GM12878 (cell line): ENCODE measurements at regions not wholly inside any gene's neighbourhood (a gene's known extent, or its start where the extent isn't known, plus 50 kb on each side); places are given as distances from the start of the nearest gene placed in this dataset.

Experiments used
- ATAC-seq: fragments of 200-7000 bp; cut with Tn5 transposase; 3 replicates; pipeline ENCODE4 v1.9.1; 2020; ENCODE audit warnings: mild to moderate bottlenecking, moderate library complexity
- BruUV-seq: library from RNA; stranded (reverse); fragments of 400-500 nt; replicated peaks from 2 replicates; lab custom pipeline; 2021; lab: Mats Ljungman, UMichigan
- CTCF ChIA-PET: fragments of 300-600 bp; sonication (Branson Sonifier 250); formaldehyde crosslinking; extraction: SDS; loops from one replicate; lab custom pipeline; 2021; ENCODE audit warnings: inconsistent platforms; lab: Yijun Ruan, JAX
- POLR2A ChIA-PET: fragments of 350-600 bp; formaldehyde crosslinking; extraction: SDS; loops from one replicate; lab custom pipeline; 2021; ENCODE audit warnings: inconsistent platforms; lab: Charles Lee
- RAD21 ChIA-PET: fragments of 300-600 bp; sonication (Branson Sonifier 250); formaldehyde crosslinking; loops from one replicate; lab custom pipeline; 2023; ENCODE audit warnings: antibody characterized with exemption; ENCODE audit not compliant: unreplicated experiment; lab: Charles Lee
- SMC1A ChIA-PET: fragments of 300-600 bp; sonication (Branson Sonifier 250); formaldehyde crosslinking; loops from one replicate; lab custom pipeline; 2023; ENCODE audit not compliant: unreplicated experiment, uncharacterized antibody; lab: Charles Lee
- DNase-seq: peaks from one replicate; pipeline ENCODE4 v3.0.0-alpha.2; 2011; ENCODE audit warnings: low read depth, low spot score
- FAIRE-seq: peaks from 3 replicates; lab custom pipeline; 2011; peaks lifted over from hg19 to GRCh38; lab: Jason Lieb, UNC
- H2AFZ ChIP-seq: 2 replicates; pipeline ENCODE4 v1.6.0; 2011; ENCODE audit warnings: low read depth, low read length, control low read depth; ENCODE audit not compliant: control insufficient read depth
- H3K27ac ChIP-seq: 2 replicates; pipeline ENCODE4 v1.5.1; 2011; ENCODE audit warnings: control low read depth; ENCODE audit not compliant: control insufficient read depth, insufficient read depth
- H3K27me3 ChIP-seq, 2 experiments: replicated peaks in 1 of 2; 2 replicates each; pipeline versions ENCODE4 v1.6.0 to v1.6.1; 2011; ENCODE audit warnings: low read length in 1 of 2; ENCODE audit not compliant: control insufficient read depth in 2 of 2, insufficient read depth in 2 of 2
- H3K36me3 ChIP-seq, 2 experiments: 2 replicates each; pipeline ENCODE4 v1.5.1; 2011; ENCODE audit warnings: low read length in 1 of 2; ENCODE audit not compliant: control insufficient read depth in 2 of 2, insufficient read depth in 2 of 2
- H3K4me1 ChIP-seq: 2 replicates; pipeline ENCODE4 v1.6.1; 2011; ENCODE audit warnings: mild to moderate bottlenecking, low read length, moderate library complexity, mixed read lengths; ENCODE audit not compliant: control insufficient read depth, insufficient read depth
- H3K4me2 ChIP-seq: 2 replicates; pipeline ENCODE4 v1.6.0; 2011; ENCODE audit warnings: control low read depth; ENCODE audit not compliant: control insufficient read depth, insufficient read depth
- H3K4me3 ChIP-seq: fragments of 200-600 bp; sonication (generic); 2 replicates; pipeline ENCODE4 v1.5.1; 2016
- H3K79me2 ChIP-seq: 2 replicates; pipeline ENCODE4 v1.6.0; 2011; ENCODE audit warnings: low read length; ENCODE audit not compliant: control insufficient read depth, insufficient read depth
- H3K9ac ChIP-seq: 2 replicates; pipeline ENCODE4 v1.8.0; 2011; ENCODE audit warnings: low read length, control low read depth, mixed read lengths; ENCODE audit not compliant: control insufficient read depth, insufficient read depth
- H3K9me3 ChIP-seq: replicated peaks from 3 replicates; pipeline ENCODE4 v1.5.1; 2011; ENCODE audit warnings: mild to moderate bottlenecking, low read length; ENCODE audit not compliant: control insufficient read depth, insufficient read depth
- H4K20me1 ChIP-seq: 2 replicates; pipeline ENCODE4 v1.6.0; 2011; ENCODE audit not compliant: control insufficient read depth, insufficient read depth
- CBX5 ChIP-seq: sonication (generic); IDR thresholded peaks from 2 replicates; pipeline ENCODE4 v1.6.1; 2016; ENCODE audit warnings: low read depth, moderate library complexity, mild to moderate bottlenecking, inconsistent platforms
- FOXM1 ChIP-seq: IDR thresholded peaks from 2 replicates; pipeline ENCODE4 v1.6.1; 2012; ENCODE audit warnings: low read depth, mild to moderate bottlenecking, inconsistent platforms, low read length, moderate library complexity
- GATAD2B ChIP-seq: fragments of 450-650 bp; conservative IDR thresholded peaks from 2 replicates; pipeline ENCODE4 v1.6.1; 2017; ENCODE audit warnings: low read depth, mild to moderate bottlenecking, moderate library complexity
- PAX8 ChIP-seq: fragments of 450-650 bp; IDR thresholded peaks from 2 replicates; pipeline ENCODE4 v1.6.1; 2017; ENCODE audit warnings: mild to moderate bottlenecking, moderate library complexity
- POU2F2 ChIP-seq: IDR thresholded peaks from 3 replicates; pipeline ENCODE4 v1.6.1; 2011; ENCODE audit warnings: low read depth, mild to moderate bottlenecking, low read length, borderline replicate concordance
- RCOR1 ChIP-seq: conservative IDR thresholded peaks from 2 replicates; pipeline ENCODE4 v1.6.1; 2012; ENCODE audit warnings: low read depth, low read length, improper control_type of control experiment
- RELA ChIP-seq: fragments of 450-650 bp; IDR thresholded peaks from 2 replicates; pipeline ENCODE4 v1.8.0; 2014; ENCODE audit warnings: borderline replicate concordance; ENCODE audit not compliant: partially characterized antibody
- SIX5 ChIP-seq: IDR thresholded peaks from 2 replicates; pipeline ENCODE4 v1.6.1; 2011; ENCODE audit warnings: mild to moderate bottlenecking, low read depth, low read length, moderate library complexity; ENCODE audit not compliant: severe bottlenecking
- SP1 ChIP-seq: IDR thresholded peaks from one replicate; pipeline ENCODE4 v1.6.1; 2011; ENCODE audit warnings: low read depth, low read length
- SREBF2 ChIP-seq: IDR thresholded peaks from 2 replicates; pipeline ENCODE4 v1.6.1; 2012; ENCODE audit warnings: mild to moderate bottlenecking, low read length
- TBL1XR1 ChIP-seq: IDR thresholded peaks from 2 replicates; pipeline ENCODE4 v1.6.1; 2012; ENCODE audit warnings: low read depth, low read length, improper control_type of control experiment
- ZBTB4 ChIP-seq: fragments of 450-650 bp; formaldehyde crosslinking; IDR thresholded peaks from 2 replicates; pipeline ENCODE4 v1.4.0; 2022; ENCODE audit warnings: mild to moderate bottlenecking, moderate library complexity
- ZNF384 ChIP-seq: IDR thresholded peaks from 2 replicates; pipeline ENCODE4 v1.6.1; 2012; ENCODE audit warnings: low read depth, mild to moderate bottlenecking, low read length, improper control_type of control experiment, borderline replicate concordance
- WGBS: methylation state at CpG from one replicate; pipeline ENCODE4 v1.1.6; 2016; ENCODE audit warnings: low lambda C conversion rate; ENCODE audit not compliant: insufficient replicate concordance, insufficient coverage; ENCODE audit errors: missing lambda C conversion rate; 5-methylcytosine and 5-hydroxymethylcytosine counted together
- in situ Hi-C: fragments of 300-500 bp; cut with MboI; formaldehyde crosslinking; loops from 9 replicates; pipeline ENCODE4 v1.14.3; 2018; ENCODE audit warnings: mixed read lengths
- intact Hi-C: fragments of 100-400 bp; cut with micrococcal nuclease; formaldehyde crosslinking; loops from one replicate; pipeline ENCODE4 v1.14.2; 2022; ENCODE audit not compliant: unreplicated experiment

GRCh38 chr18:64276311-64277090, 127.6 kb upstream of the LINC00305 start:
- no peak for ATAC-seq
- in situ Hi-C loops (no loop called here), intact Hi-C loops (no loop called here)
- whole genome bisulfite sequencing: 3% methylated on average over 5 of the region's 5 CpGs
- Histone ChIP-seq H3K4me3 (no peak overlapping the region), H3K4me2 (no peak overlapping the region), H3K36me3 (no peaks in the 10 kb centered on the region), H2AFZ (no peak overlapping the region), H3K27me3 (no peaks in the 10 kb centered on the region), H3K79me2 (no peaks in the 10 kb centered on the region), H3K27ac (no peak overlapping the region), H4K20me1 (no peaks in the 10 kb centered on the region), H3K9ac (no peak overlapping the region), H3K4me1 (no peaks in the 10 kb centered on the region), H3K9me3 (no peaks in the 10 kb centered on the region)
- no peak for TF ChIP-seq ZNF384
- TF ChIP-seq CBX5: no peak
- TF ChIP-seq POU2F2: no peak
- SMC1A ChIA-PET: interaction anchor here (0.5 to 1.6 kb wide), 2 partner anchors 24 to 318 kb away, joined by 3 to 4 read pairs; no protein-coding TSS in a partner anchor
- RAD21 ChIA-PET: interaction anchor here (0.5 kb wide), 1 partner anchor 287 kb away, joined by 6 read pairs; no protein-coding TSS in a partner anchor
- POLR2A ChIA-PET: no interaction called here
- BruUV-seq: no TSS peak
- CTCF ChIA-PET: interaction anchor here (0.8 to 1.1 kb wide), 2 partner anchors 129 to 134 kb away, joined by 3 read pairs; no protein-coding TSS in a partner anchor
- FAIRE-seq: no peak
- no peak for DNase-seq

- no peaks in the 10 kb centered on the region for H3K9me3 ChIP-seq
- in situ Hi-C loops (no loop called here), intact Hi-C loops (no loop called here)
- ATAC-seq (no peak), DNase-seq (no peak), FAIRE-seq (no peak)
- ChIA-PET POLR2A (no interaction called here), RAD21 (interaction anchor here (0.5 kb wide), 1 partner anchor 286 kb away, joined by 6 read pairs; no protein-coding TSS in a partner anchor), CTCF (interaction anchor here (0.8 to 1.1 kb wide), 2 partner anchors 128 to 135 kb away, joined by 3 read pairs; no protein-coding TSS in a partner anchor), SMC1A (interaction anchor here (0.5 to 1.6 kb wide), 3 partner anchors 24 to 319 kb away, joined by 3 to 4 read pairs (median 3); no protein-coding TSS in a partner anchor)
- no peak overlapping the region for H3K4me3 ChIP-seq
- no peak overlapping the region for H2AFZ ChIP-seq
- H3K79me2 ChIP-seq: no peaks in the 10 kb centered on the region
- no peaks in the 10 kb centered on the region for H3K27me3 ChIP-seq
- no peak overlapping the region for H3K4me2 ChIP-seq
- TF ChIP-seq ZBTB4 (CRISPR knock-in tag) (no peak), SIX5 (no peak), SREBF2 (no peak), SP1 (no peak), RELA (no peak), TBL1XR1 (no peak), PAX8 (no peak), RCOR1 (no peak), FOXM1 (no peak), GATAD2B (no peak)
- no peaks in the 10 kb centered on the region for H3K4me1 ChIP-seq
- BruUV-seq: no TSS peak
- no peak overlapping the region for H3K27ac ChIP-seq
- WGBS: 5% methylated on average over 2 of the region's 3 CpGs
- H4K20me1 ChIP-seq: no peaks in the 10 kb centered on the region
- no peak overlapping the region for H3K9ac ChIP-seq
- H3K36me3 ChIP-seq: no peaks in the 10 kb centered on the region
Observed at GRCh38 chr18:64275593-64276300, 126.9 kb upstream of the LINC00305 start.
